ENCODE measurements at regions not wholly inside any gene's neighbourhood (a gene's known extent, or its start where the extent isn't known, plus 50 kb on each side); places are given as distances from the start of the nearest gene placed in this dataset.

GRCh38 chr5:166346726-166347374 lies 1944.6 kb upstream of the WWC1 start:
- Mint-ChIP-seq H3K27ac (ENCODE audit: unreplicated experiment) (no peak overlapping the region), H3K27me3 (ENCODE audit: low read depth) (peaks cover 3% of the 10 kb centered on the region), H3K4me3 (ENCODE audit: unreplicated experiment) (no peak overlapping the region), H3K36me3 (ENCODE audit: low read depth) (no peaks in the 10 kb centered on the region), H3K4me1 (ENCODE audit: low read depth) (no peaks in the 10 kb centered on the region), H3K9me3 (ENCODE audit: low read depth) (no peaks in the 10 kb centered on the region)
- no peak for TF ChIP-seq CTCF (IDR thresholded peaks at IDR 0.05)
- DNase-seq (ENCODE audit: low spot score) = no peak

GRCh38 chr5:166349046-166349445 lies 1942.4 kb upstream of the WWC1 start:
- no peak overlapping the region for H3K4me3 Mint-ChIP-seq (ENCODE audit: unreplicated experiment)
- H3K4me1 Mint-ChIP-seq (ENCODE audit: low read depth) = no peaks in the 10 kb centered on the region
- TF ChIP-seq CTCF (IDR thresholded peaks at IDR 0.05) = no peak
- no peak for DNase-seq (ENCODE audit: low spot score)
- H3K27me3 Mint-ChIP-seq (ENCODE audit: low read depth) = no peaks in the 10 kb centered on the region
- no peaks in the 10 kb centered on the region for H3K9me3 Mint-ChIP-seq (ENCODE audit: low read depth)
- H3K27ac Mint-ChIP-seq (ENCODE audit: unreplicated experiment) = no peak overlapping the region
- H3K36me3 Mint-ChIP-seq (ENCODE audit: low read depth) = no peaks in the 10 kb centered on the region

GRCh38 chr5:166353580-166353979 lies 1937.9 kb upstream of the WWC1 start:
- Mint-ChIP-seq H3K27ac (ENCODE audit: unreplicated experiment) (no peak overlapping the region), H3K4me1 (ENCODE audit: low read depth) (peaks cover 8% of the 10 kb centered on the region), H3K27me3 (ENCODE audit: low read depth) (no peaks in the 10 kb centered on the region), H3K36me3 (ENCODE audit: low read depth) (no peaks in the 10 kb centered on the region), H3K4me3 (ENCODE audit: unreplicated experiment) (no peak overlapping the region), H3K9me3 (ENCODE audit: low read depth) (peaks cover 2% of the 10 kb centered on the region)
- DNase-seq (ENCODE audit: low spot score) = no peak
- no peak for TF ChIP-seq CTCF (IDR thresholded peaks at IDR 0.05)

- no peaks in the 10 kb centered on the region for H3K36me3 Mint-ChIP-seq (ENCODE audit: low read depth)
- no peak for TF ChIP-seq CTCF (IDR thresholded peaks at IDR 0.05)
- DNase-seq (ENCODE audit: low spot score) = no peak
Observed at GRCh38 chr5:166354332-166354731, 1937.1 kb upstream of the WWC1 start.

GRCh38 chr5:166356096-166356495 lies 1935.3 kb upstream of the WWC1 start:
- peaks cover 2% of the 10 kb centered on the region for H3K9me3 Mint-ChIP-seq (ENCODE audit: low read depth)
- H3K36me3 Mint-ChIP-seq (ENCODE audit: low read depth) = no peaks in the 10 kb centered on the region
- peaks cover 9% of the 10 kb centered on the region for H3K4me1 Mint-ChIP-seq (ENCODE audit: low read depth)
- no peak overlapping the region for H3K4me3 Mint-ChIP-seq (ENCODE audit: unreplicated experiment)
- DNase-seq (ENCODE audit: low spot score) = no peak
- TF ChIP-seq CTCF (IDR thresholded peaks at IDR 0.05) = no peak
- H3K27ac Mint-ChIP-seq (ENCODE audit: unreplicated experiment) = no peak overlapping the region
- no peaks in the 10 kb centered on the region for H3K27me3 Mint-ChIP-seq (ENCODE audit: low read depth)

More at GRCh38 chr5:166354332-166354731, 1937.1 kb upstream of the WWC1 start:
- H3K9me3 Mint-ChIP-seq (ENCODE audit: low read depth) = peaks cover 2% of the 10 kb centered on the region
- no peak overlapping the region for H3K4me3 Mint-ChIP-seq (ENCODE audit: unreplicated experiment)
- H3K27ac Mint-ChIP-seq (ENCODE audit: unreplicated experiment) = no peak overlapping the region
- H3K27me3 Mint-ChIP-seq (ENCODE audit: low read depth) = no peaks in the 10 kb centered on the region
- H3K4me1 Mint-ChIP-seq (ENCODE audit: low read depth) = peaks cover 9% of the 10 kb centered on the region
